Prostate gland (tissue), 2 donors: ENCODE measurements at regions not wholly inside any gene's neighbourhood (a gene's known extent, or its start where the extent isn't known, plus 50 kb on each side); places are given as distances from the start of the nearest gene placed in this dataset.

ENCODE experiments used
- CTCF ChIP-seq, 4 experiments: fragments of 200-600 bp in 2 of 4; fragments of 450-650 bp in 2 of 4; sonication (generic) in 2 of 4; IDR thresholded peaks; 1 replicate in 3 of 4; 2 replicates in 1 of 4; pipeline ENCODE4 v1.5.1; 2016 to 2019; ENCODE audit warnings: antibody characterized with exemption in 4 of 4, mild to moderate bottlenecking in 2 of 4, moderate library complexity in 2 of 4
- POLR2A ChIP-seq: fragments of 450-650 bp; IDR thresholded peaks from one replicate; pipeline ENCODE4 v1.6.1; 2016; ENCODE audit warnings: antibody characterized with exemption, mild to moderate bottlenecking
- POLR2AphosphoS5 ChIP-seq: sonication (generic); formaldehyde crosslinking; IDR thresholded peaks from one replicate; pipeline ENCODE4 v1.6.1; 2017; ENCODE audit warnings: antibody characterized with exemption

DNA sequence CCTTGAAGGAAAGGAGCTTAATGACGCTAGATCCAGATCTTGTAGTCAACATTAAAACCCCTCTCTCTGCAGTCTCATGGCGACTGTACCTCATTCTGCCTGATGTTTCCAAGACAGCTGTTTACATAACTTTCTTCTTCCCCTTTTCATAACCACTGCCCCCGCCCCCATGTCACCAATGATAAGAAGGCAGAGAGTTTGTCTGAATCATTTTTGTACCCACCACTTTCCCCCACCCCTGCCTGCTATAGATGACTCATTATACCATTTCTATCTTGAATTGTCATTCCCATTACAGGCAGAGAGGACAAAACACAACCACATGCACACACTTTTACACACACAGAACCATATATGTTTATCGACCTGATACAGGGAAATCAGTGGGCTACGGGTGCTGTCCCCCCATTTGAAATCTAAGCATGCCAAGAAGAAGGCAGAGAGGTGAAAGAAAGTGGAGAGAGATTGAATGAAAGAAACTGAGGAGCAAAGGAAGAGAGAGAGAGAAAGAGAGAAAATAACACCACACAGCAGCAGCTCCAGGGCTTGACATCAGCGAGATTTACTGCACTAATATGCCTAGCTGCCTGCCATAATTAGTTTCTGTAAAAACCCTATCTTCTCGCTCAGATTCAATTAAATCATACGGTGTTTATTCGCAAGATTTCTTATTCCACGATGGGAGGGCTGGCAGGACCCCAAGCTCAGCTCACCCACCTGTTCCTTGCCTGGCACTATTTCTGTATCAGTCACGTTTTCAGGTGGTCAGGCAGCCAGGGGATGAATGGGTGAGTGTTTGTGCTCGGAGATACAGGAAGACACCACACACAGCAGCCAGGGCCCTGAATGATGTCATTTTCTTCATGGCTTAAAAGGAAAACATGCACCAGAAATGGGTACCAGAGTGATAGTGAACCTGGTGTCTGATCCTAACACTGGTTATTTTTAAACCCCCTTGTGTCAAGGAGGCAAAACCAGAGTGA is 114.3 kb upstream of the SERP2 start:
- no peak for TF ChIP-seq POLR2A
- TF ChIP-seq CTCF (IDR thresholded peaks at IDR 0.05) = no peak
- TF ChIP-seq POLR2AphosphoS5 = no peak
